T-helper 17 cell (primary cell): ENCODE measurements at regions not wholly inside any gene's neighbourhood (a gene's known extent, or its start where the extent isn't known, plus 50 kb on each side); places are given as distances from the start of the nearest gene placed in this dataset.
"Not testable (repeated sequence)": the region's sequence is repeated elsewhere in the genome, so short reads cannot be mapped to it uniquely, and the experiment has no call there.

Experiments
- ATAC-seq: fragments of 150-1000 bp; cut with Tn5 transposase; 2 replicates; pipeline ENCODE4 v1.10.0; 2021; ENCODE audit warnings: mild to moderate bottlenecking, moderate library complexity
- DNase-seq, 3 donors: peaks; one replicate each; pipeline versions ENCODE4 v3.0.0 to v3.0.0-alpha.2; 2020 to 2021
- H3K9me3 ChIP-seq: one replicate; pipeline ENCODE4 v1.7.0; 2013; ENCODE audit warnings: low read length, mild to moderate bottlenecking; ENCODE audit not compliant: control insufficient read depth, poor library complexity, severe bottlenecking
- H3K27ac Mint-ChIP-seq: one replicate; pipeline ENCODE4 v1.8.0; 2022; ENCODE audit warnings: mild to moderate bottlenecking, moderate library complexity, mixed read lengths
- H3K27me3 Mint-ChIP-seq: one replicate; pipeline ENCODE4 v1.8.0; 2022; ENCODE audit warnings: mixed read lengths
- H3K36me3 Mint-ChIP-seq: one replicate; pipeline ENCODE4 v1.8.0; 2022; ENCODE audit warnings: low read depth, mixed read lengths
- H3K4me1 Mint-ChIP-seq: one replicate; pipeline ENCODE4 v1.8.0; 2022; ENCODE audit warnings: mild to moderate bottlenecking, mixed read lengths
- H3K4me3 Mint-ChIP-seq: one replicate; pipeline ENCODE4 v1.8.0; 2022; ENCODE audit warnings: mild to moderate bottlenecking, moderate library complexity, mixed read lengths

DNA sequence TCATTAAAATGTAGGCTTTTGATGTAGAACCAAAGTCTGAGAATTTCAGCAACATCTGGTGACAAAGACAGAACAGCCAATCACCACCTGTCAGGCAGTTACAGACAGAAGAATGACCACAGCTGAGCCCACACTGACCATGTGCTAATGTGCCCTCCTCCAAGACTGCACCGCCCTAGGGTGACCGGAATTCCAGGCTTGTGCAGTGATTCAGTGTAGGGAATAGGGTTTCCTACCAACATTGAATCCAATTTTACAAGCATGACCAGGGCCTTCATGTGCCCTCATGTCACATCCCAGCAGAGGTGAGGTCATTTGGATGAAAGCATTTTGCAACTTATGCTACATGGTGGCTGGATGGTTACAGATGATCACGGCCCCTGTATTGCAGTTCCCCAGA is 412.5 kb downstream of the SOX2 start:
- no peak for DNase-seq
- Mint-ChIP-seq H3K4me3 (no peak overlapping the region), H3K36me3 (no peaks in the 10 kb centered on the region), H3K4me1 (no peaks in the 10 kb centered on the region), H3K27me3 (no peaks in the 10 kb centered on the region), H3K27ac (no peak overlapping the region)
- H3K9me3 ChIP-seq, result no peaks in the 10 kb centered on the region
- no peak for ATAC-seq

GRCh38 chr3:182124716-182125115 is 413.0 kb downstream of the SOX2 start:
- Mint-ChIP-seq H3K27me3 (no peaks in the 10 kb centered on the region), H3K4me1 (no peaks in the 10 kb centered on the region), H3K36me3 (no peaks in the 10 kb centered on the region), H3K4me3 (no peak overlapping the region), H3K27ac (no peak overlapping the region)
- ATAC-seq (no peak), DNase-seq (no peak)
- H3K9me3 ChIP-seq, result no peaks in the 10 kb centered on the region

- no peaks in the 10 kb centered on the region for H3K36me3 Mint-ChIP-seq
- H3K4me3 Mint-ChIP-seq, result no peak overlapping the region
- H3K27ac Mint-ChIP-seq, result no peak overlapping the region
- ATAC-seq, result no peak
- no peak for DNase-seq
- H3K27me3 Mint-ChIP-seq, result no peaks in the 10 kb centered on the region
- H3K9me3 ChIP-seq, result no peaks in the 10 kb centered on the region
- no peaks in the 10 kb centered on the region for H3K4me1 Mint-ChIP-seq
Observed at GRCh38 chr3:182129740-182130139, 418.0 kb downstream of the SOX2 start.

DNA sequence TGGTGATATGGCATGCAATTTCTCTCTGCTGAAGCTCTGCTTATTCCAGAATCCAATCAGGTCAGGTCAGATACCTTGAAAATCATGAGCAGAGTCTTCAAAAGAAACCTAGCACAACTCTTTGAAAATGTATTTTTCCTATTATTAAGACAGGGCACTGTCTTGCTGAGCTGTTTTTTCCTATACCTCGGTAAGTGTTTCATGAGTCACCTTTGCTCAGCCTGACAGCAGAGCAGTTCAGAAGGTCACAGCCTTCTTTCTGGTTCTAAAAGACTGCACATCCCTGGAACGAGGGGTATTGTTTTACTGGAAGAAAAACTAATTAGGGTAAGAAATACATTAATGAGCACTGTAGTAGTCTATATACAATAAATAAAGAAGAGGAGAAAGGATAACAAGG is 422.0 kb downstream of the SOX2 start:
- no peak for DNase-seq
- no peak overlapping the region for H3K27ac Mint-ChIP-seq
- H3K4me1 Mint-ChIP-seq, result no peaks in the 10 kb centered on the region
- H3K36me3 Mint-ChIP-seq, result no peaks in the 10 kb centered on the region
- H3K4me3 Mint-ChIP-seq, result no peak overlapping the region
- H3K9me3 ChIP-seq, result no peaks in the 10 kb centered on the region
- no peaks in the 10 kb centered on the region for H3K27me3 Mint-ChIP-seq
- ATAC-seq, result no peak

GRCh38 chr3:182135056-182135455 is 423.3 kb downstream of the SOX2 start:
- H3K36me3 Mint-ChIP-seq, result no peaks in the 10 kb centered on the region

GRCh38 chr3:182136008-182136910 is 424.5 kb downstream of the SOX2 start:
- no peaks in the 10 kb centered on the region for H3K27me3 Mint-ChIP-seq
- H3K4me3 Mint-ChIP-seq, result no peak overlapping the region
- no peaks in the 10 kb centered on the region for H3K4me1 Mint-ChIP-seq
- no peaks in the 10 kb centered on the region for H3K36me3 Mint-ChIP-seq
- DNase-seq, result no peak
- H3K27ac Mint-ChIP-seq, result no peak overlapping the region
- no peak for ATAC-seq
- H3K9me3 ChIP-seq, result no peaks in the 10 kb centered on the region

More at GRCh38 chr3:182135056-182135455, 423.3 kb downstream of the SOX2 start:
- Mint-ChIP-seq H3K27ac (no peak overlapping the region), H3K4me1 (no peaks in the 10 kb centered on the region), H3K27me3 (no peaks in the 10 kb centered on the region), H3K4me3 (no peak overlapping the region)
- DNase-seq (no peak), ATAC-seq (no peak)
- H3K9me3 ChIP-seq, result no peaks in the 10 kb centered on the region

GRCh38 chr3:182138393-182138792 is 426.7 kb downstream of the SOX2 start:
- no peaks in the 10 kb centered on the region for H3K27me3 Mint-ChIP-seq
- no peaks in the 10 kb centered on the region for H3K36me3 Mint-ChIP-seq
- ATAC-seq, result no peak
- H3K4me1 Mint-ChIP-seq, result no peaks in the 10 kb centered on the region
- no peak for DNase-seq
- H3K9me3 ChIP-seq, result no peaks in the 10 kb centered on the region
- no peak overlapping the region for H3K4me3 Mint-ChIP-seq
- no peak overlapping the region for H3K27ac Mint-ChIP-seq

- DNase-seq (no peak), ATAC-seq (no peak)
- H3K4me1 Mint-ChIP-seq, result no peaks in the 10 kb centered on the region
- H3K27me3 Mint-ChIP-seq, result no peaks in the 10 kb centered on the region
- H3K36me3 Mint-ChIP-seq, result no peaks in the 10 kb centered on the region
- no peaks in the 10 kb centered on the region for H3K9me3 ChIP-seq
- no peak overlapping the region for H3K4me3 Mint-ChIP-seq
- H3K27ac Mint-ChIP-seq, result no peak overlapping the region
Observed at GRCh38 chr3:182139627-182140357, 428.1 kb downstream of the SOX2 start.

- H3K9me3 ChIP-seq, result no peaks in the 10 kb centered on the region
- Mint-ChIP-seq H3K36me3 (no peaks in the 10 kb centered on the region), H3K27me3 (no peaks in the 10 kb centered on the region), H3K27ac (no peak overlapping the region), H3K4me1 (no peaks in the 10 kb centered on the region), H3K4me3 (no peak overlapping the region)
- no peak for ATAC-seq
- DNase-seq, result no peak
Observed at GRCh38 chr3:182142928-182143327, 431.2 kb downstream of the SOX2 start.

GRCh38 chr3:182143903-182144302 is 432.2 kb downstream of the SOX2 start:
- no peak for ATAC-seq
- no peaks in the 10 kb centered on the region for H3K4me1 Mint-ChIP-seq
- no peak for DNase-seq

DNA sequence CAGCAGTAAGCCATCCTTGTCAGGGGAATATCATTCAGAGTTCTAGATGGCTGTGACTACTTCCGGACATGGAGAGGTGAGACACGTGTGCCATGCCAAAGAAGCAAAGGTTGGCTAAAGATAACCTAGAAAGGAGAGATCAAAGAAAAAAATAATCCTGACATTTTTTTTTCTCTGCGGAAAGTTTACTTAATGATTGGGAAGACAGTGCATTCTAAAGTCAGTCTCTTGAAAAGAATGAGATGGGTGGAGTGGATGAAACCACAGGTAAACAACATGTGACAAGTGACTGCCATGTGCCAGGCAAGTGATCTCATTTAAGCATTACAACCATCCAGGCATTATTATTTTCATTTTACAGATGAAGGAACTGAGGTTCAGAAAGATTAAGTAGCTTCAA is 436.6 kb downstream of the SOX2 start:
- DNase-seq (no peak), ATAC-seq (no peak)
- no peaks in the 10 kb centered on the region for H3K36me3 Mint-ChIP-seq
- no peak overlapping the region for H3K4me3 Mint-ChIP-seq
- no peaks in the 10 kb centered on the region for H3K4me1 Mint-ChIP-seq
- no peaks in the 10 kb centered on the region for H3K9me3 ChIP-seq
- no peak overlapping the region for H3K27ac Mint-ChIP-seq
- no peaks in the 10 kb centered on the region for H3K27me3 Mint-ChIP-seq

More at GRCh38 chr3:182143903-182144302, 432.2 kb downstream of the SOX2 start:
- Mint-ChIP-seq H3K27ac (no peak overlapping the region), H3K27me3 (no peaks in the 10 kb centered on the region), H3K36me3 (no peaks in the 10 kb centered on the region), H3K4me3 (no peak overlapping the region)
- H3K9me3 ChIP-seq, result no peaks in the 10 kb centered on the region

GRCh38 chr3:182149594-182149993 is 437.9 kb downstream of the SOX2 start:
- no peak overlapping the region for H3K4me3 Mint-ChIP-seq
- H3K9me3 ChIP-seq, result no peaks in the 10 kb centered on the region
- DNase-seq (no peak), ATAC-seq (no peak)
- no peak overlapping the region for H3K27ac Mint-ChIP-seq
- no peaks in the 10 kb centered on the region for H3K36me3 Mint-ChIP-seq
- H3K27me3 Mint-ChIP-seq, result no peaks in the 10 kb centered on the region
- H3K4me1 Mint-ChIP-seq, result no peaks in the 10 kb centered on the region

DNA sequence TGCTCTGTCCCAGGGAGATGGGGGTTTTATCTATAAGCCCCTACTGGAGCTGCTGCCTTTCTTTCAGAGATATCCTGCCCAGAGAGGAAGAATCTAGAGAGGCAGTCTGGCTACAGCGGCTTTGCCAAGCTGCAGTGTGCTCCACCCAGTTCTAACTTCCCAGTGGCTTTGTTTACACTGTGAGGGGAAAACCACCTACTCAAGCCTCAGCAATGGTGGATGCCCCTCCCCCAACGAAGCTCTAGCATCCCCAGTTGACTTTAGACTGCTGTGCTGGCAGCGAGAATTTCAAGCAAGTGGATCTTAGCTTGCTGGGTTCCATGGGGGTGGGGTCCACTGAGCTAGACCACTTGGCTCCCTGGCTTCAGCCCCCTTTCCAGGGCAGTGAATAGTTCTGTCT is 444.6 kb downstream of the SOX2 start:
- ATAC-seq, H3K9me3 ChIP-seq, H3K4me3 Mint-ChIP-seq, DNase-seq, H3K27me3 Mint-ChIP-seq, H3K36me3 Mint-ChIP-seq, H3K4me1 Mint-ChIP-seq, H3K27ac Mint-ChIP-seq: not testable (repeated sequence)
